Activated CD8-positive, alpha-beta T cell treated with anti-CD3 and anti-CD28 coated beads for 36 hours (primary cell): ENCODE measurements at regions not wholly inside any gene's neighbourhood (a gene's known extent, or its start where the extent isn't known, plus 50 kb on each side); places are given as distances from the start of the nearest gene placed in this dataset.

ENCODE experiments used
- ATAC-seq: fragments of 200-7000 bp; cut with Tn5 transposase; one replicate; pipeline ENCODE4 v1.10.0; 2021; ENCODE audit warnings: mild to moderate bottlenecking, moderate library complexity
- CTCF ChIA-PET: fragments of 350-600 bp; sonication (Branson Sonifier 250); formaldehyde crosslinking; loops from one replicate; lab custom pipeline; 2021; ENCODE audit warnings: antibody characterized with exemption; lab: Charles Lee
- POLR2A ChIA-PET: fragments of 350-600 bp; sonication (Branson Sonifier 250); formaldehyde crosslinking; loops from one replicate; lab custom pipeline; 2021; ENCODE audit warnings: antibody characterized with exemption; lab: Charles Lee
- DNase-seq: peaks from one replicate; pipeline ENCODE4 v3.0.0-alpha.2; 2020
- H3K27ac Mint-ChIP-seq: one replicate; pipeline ENCODE4 v1.8.0; 2021; ENCODE audit warnings: mild to moderate bottlenecking, mixed read lengths
- H3K27me3 Mint-ChIP-seq: one replicate; pipeline ENCODE4 v1.8.0; 2021; ENCODE audit warnings: mixed read lengths
- H3K36me3 Mint-ChIP-seq: one replicate; pipeline ENCODE4 v1.8.0; 2021; ENCODE audit warnings: low read depth, mixed read lengths
- H3K4me1 Mint-ChIP-seq: one replicate; pipeline ENCODE4 v1.8.0; 2021; ENCODE audit warnings: low read depth, mixed read lengths
- H3K4me3 Mint-ChIP-seq: one replicate; pipeline ENCODE4 v1.8.0; 2021; ENCODE audit warnings: mild to moderate bottlenecking, moderate library complexity, mixed read lengths
- H3K9me3 Mint-ChIP-seq: one replicate; pipeline ENCODE4 v1.8.0; 2021; ENCODE audit warnings: mixed read lengths
- CTCF ChIP-seq: fragments of 200-600 bp; IDR thresholded peaks from one replicate; pipeline ENCODE4 v1.8.0; 2022; ENCODE audit warnings: antibody characterized with exemption, mild to moderate bottlenecking
- intact Hi-C: fragments of 100-400 bp; cut with micrococcal nuclease; formaldehyde crosslinking; loops from one replicate; pipeline ENCODE4 v1.10.0; 2022

GRCh38 chr4:57374866-57375595 is 264.8 kb upstream of the IGFBP7 start:
- TF ChIP-seq CTCF, result no peak
- CTCF ChIA-PET, result no interaction called here
- Mint-ChIP-seq H3K27ac (no peak overlapping the region), H3K4me3 (no peak overlapping the region), H3K36me3 (no peaks in the 10 kb centered on the region), H3K9me3 (no peaks in the 10 kb centered on the region), H3K4me1 (no peaks in the 10 kb centered on the region), H3K27me3 (peaks cover 2% of the 10 kb centered on the region)
- no peak for DNase-seq
- intact Hi-C loops, result no loop called here
- POLR2A ChIA-PET, result no interaction called here
- ATAC-seq, result no peak

GRCh38 chr4:57373991-57374390 is 263.8 kb upstream of the IGFBP7 start:
- ChIA-PET POLR2A (no interaction called here), CTCF (no interaction called here)
- Mint-ChIP-seq H3K9me3 (peaks cover 2% of the 10 kb centered on the region), H3K27me3 (peaks cover under 1% of the 10 kb centered on the region), H3K4me3 (no peak overlapping the region), H3K36me3 (no peaks in the 10 kb centered on the region), H3K4me1 (no peaks in the 10 kb centered on the region), H3K27ac (no peak overlapping the region)
- no peak for TF ChIP-seq CTCF
- DNase-seq (no peak), ATAC-seq (no peak)
- intact Hi-C loops, result no loop called here

GRCh38 chr4:57371671-57372070 is 261.5 kb upstream of the IGFBP7 start:
- POLR2A ChIA-PET, result no interaction called here
- intact Hi-C loops, result no loop called here
- no peak for DNase-seq
- Mint-ChIP-seq H3K27ac (no peak overlapping the region), H3K27me3 (no peaks in the 10 kb centered on the region), H3K9me3 (peaks cover 2% of the 10 kb centered on the region), H3K4me3 (no peak overlapping the region), H3K4me1 (no peaks in the 10 kb centered on the region), H3K36me3 (no peaks in the 10 kb centered on the region)
- no peak for TF ChIP-seq CTCF
- no peak for ATAC-seq
- CTCF ChIA-PET, result no interaction called here

GRCh38 chr4:57370691-57371090 is 260.5 kb upstream of the IGFBP7 start:
- Mint-ChIP-seq H3K4me1 (no peaks in the 10 kb centered on the region), H3K36me3 (no peaks in the 10 kb centered on the region), H3K27ac (no peak overlapping the region), H3K9me3 (peaks cover 2% of the 10 kb centered on the region), H3K27me3 (no peaks in the 10 kb centered on the region), H3K4me3 (no peak overlapping the region)
- DNase-seq, result no peak
- ATAC-seq, result no peak
- ChIA-PET POLR2A (no interaction called here), CTCF (no interaction called here)
- intact Hi-C loops, result no loop called here
- TF ChIP-seq CTCF, result no peak

DNA sequence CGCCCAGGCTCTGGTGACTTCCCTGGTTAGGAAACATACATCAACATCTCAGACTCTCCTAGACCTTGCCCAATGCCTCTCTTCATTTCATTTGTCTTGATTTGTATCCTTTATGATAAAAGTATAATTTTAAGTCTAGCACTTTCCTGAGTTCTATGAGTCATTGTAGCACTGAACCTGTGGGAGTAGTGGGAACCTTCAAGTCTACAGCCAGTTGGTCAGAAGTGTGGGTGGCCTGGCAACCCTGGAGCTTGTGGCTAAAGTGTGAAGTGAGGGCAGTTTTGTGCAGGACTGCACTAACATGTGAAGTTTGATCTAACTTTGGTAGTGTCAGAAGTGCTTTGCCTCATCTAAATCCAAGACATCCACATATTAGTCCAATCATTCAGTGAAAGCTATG is 259.3 kb upstream of the IGFBP7 start:
- no peaks in the 10 kb centered on the region for H3K27me3 Mint-ChIP-seq
- intact Hi-C loops, result no loop called here
- H3K9me3 Mint-ChIP-seq, result peaks cover 2% of the 10 kb centered on the region
- no peaks in the 10 kb centered on the region for H3K4me1 Mint-ChIP-seq
- no peak overlapping the region for H3K27ac Mint-ChIP-seq
- CTCF ChIA-PET, result no interaction called here
- no peaks in the 10 kb centered on the region for H3K36me3 Mint-ChIP-seq
- no peak for ATAC-seq
- no peak for TF ChIP-seq CTCF
- no peak for DNase-seq
- POLR2A ChIA-PET, result no interaction called here
- no peak overlapping the region for H3K4me3 Mint-ChIP-seq
